ENCODE measurements at regions not wholly inside any gene's neighbourhood (a gene's known extent, or its start where the extent isn't known, plus 50 kb on each side); places are given as distances from the start of the nearest gene placed in this dataset.
"Not testable (repeated sequence)": the region's sequence is repeated elsewhere in the genome, so short reads cannot be mapped to it uniquely, and the experiment has no call there.

- no peaks in the 10 kb centered on the region for H3K4me1 ChIP-seq
- H3K36me3 ChIP-seq, result no peaks in the 10 kb centered on the region
- H3K9me3 ChIP-seq, result no peaks in the 10 kb centered on the region
- no peak for ATAC-seq
- intact Hi-C loops (cut with DNase I), result no loop called here
- H3K27ac ChIP-seq, result no peak overlapping the region
- no peak for DNase-seq
- TF ChIP-seq CTCF (IDR thresholded peaks at IDR 0.05), result no peak
- no peak overlapping the region for H3K4me3 ChIP-seq
- no peaks in the 10 kb centered on the region for H3K27me3 ChIP-seq (ENCODE audit: low read depth)
Observed at GRCh38 chr7:17108049-17108584, 190.3 kb upstream of the AHR start.

GRCh38 chr7:17109020-17109419 lies 189.4 kb upstream of the AHR start:
- Histone ChIP-seq H3K4me3 (no peak overlapping the region), H3K27me3 (ENCODE audit: low read depth) (no peaks in the 10 kb centered on the region), H3K4me1 (no peaks in the 10 kb centered on the region), H3K9me3 (no peaks in the 10 kb centered on the region), H3K27ac (no peak overlapping the region), H3K36me3 (no peaks in the 10 kb centered on the region)
- no peak for ATAC-seq
- TF ChIP-seq CTCF (IDR thresholded peaks at IDR 0.05), result no peak
- no peak for DNase-seq
- intact Hi-C loops (cut with DNase I), result no loop called here

GRCh38 chr7:17113770-17114169 lies 184.7 kb upstream of the AHR start:
- H3K4me1 ChIP-seq; H3K27me3 ChIP-seq (ENCODE audit: low read depth); H3K27ac ChIP-seq; H3K36me3 ChIP-seq; H3K9me3 ChIP-seq; H3K4me3 ChIP-seq; intact Hi-C loops (cut with DNase I); ATAC-seq; DNase-seq: not testable (repeated sequence)

GRCh38 chr7:17118412-17118811 lies 180.0 kb upstream of the AHR start:
- Histone ChIP-seq H3K9me3 (no peaks in the 10 kb centered on the region), H3K4me1 (peaks cover 8% of the 10 kb centered on the region), H3K27ac (no peak overlapping the region), H3K36me3 (no peaks in the 10 kb centered on the region), H3K27me3 (ENCODE audit: low read depth) (no peaks in the 10 kb centered on the region), H3K4me3 (no peak overlapping the region)
- ATAC-seq, result no peak
- TF ChIP-seq CTCF (IDR thresholded peaks at IDR 0.05), result no peak
- intact Hi-C loops (cut with DNase I), result no loop called here
- DNase-seq, result no peak

GRCh38 chr7:17120756-17121155 lies 177.7 kb upstream of the AHR start:
- peaks cover 8% of the 10 kb centered on the region for H3K4me1 ChIP-seq
- no peak for ATAC-seq
- no peak for TF ChIP-seq CTCF (IDR thresholded peaks at IDR 0.05)

GRCh38 chr7:17121671-17122070 lies 176.8 kb upstream of the AHR start:
- DNase-seq (no peak), ATAC-seq (no peak)
- Histone ChIP-seq H3K4me1 (peaks cover 8% of the 10 kb centered on the region), H3K36me3 (no peaks in the 10 kb centered on the region), H3K27me3 (ENCODE audit: low read depth) (no peaks in the 10 kb centered on the region), H3K27ac (no peak overlapping the region), H3K4me3 (no peak overlapping the region), H3K9me3 (no peaks in the 10 kb centered on the region)
- intact Hi-C loops (cut with DNase I), result no loop called here
- TF ChIP-seq CTCF (IDR thresholded peaks at IDR 0.05), result no peak

More at GRCh38 chr7:17120756-17121155, 177.7 kb upstream of the AHR start:
- Histone ChIP-seq H3K36me3 (no peaks in the 10 kb centered on the region), H3K27ac (no peak overlapping the region), H3K27me3 (ENCODE audit: low read depth) (no peaks in the 10 kb centered on the region), H3K4me3 (no peak overlapping the region), H3K9me3 (no peaks in the 10 kb centered on the region)
- DNase-seq, result no peak
- intact Hi-C loops (cut with DNase I), result no loop called here

Measured in lower lobe of right lung (tissue), 2 donors.